Right lobe of liver (tissue), 4 donors: ENCODE measurements at regions not wholly inside any gene's neighbourhood (a gene's known extent, or its start where the extent isn't known, plus 50 kb on each side); places are given as distances from the start of the nearest gene placed in this dataset.

Experiments
- POLR2A ChIP-seq: fragments of 450-650 bp; IDR thresholded peaks from one replicate; pipeline ENCODE4 v1.6.1; 2017; ENCODE audit warnings: antibody characterized with exemption, mild to moderate bottlenecking
- TF ChIP-seq, protein P1 (sequence below), 4 donors: fragments of 200-600 bp in 3 of 4; fragments of 450-650 bp in 1 of 4; IDR thresholded peaks; one replicate each; pipeline versions ENCODE4 v1.5.1 to v1.8.0; 2016 to 2022; ENCODE audit warnings: antibody characterized with exemption in 4 of 4, mild to moderate bottlenecking in 2 of 4
- donor health status: DM: no; HTN: no; CAD: no.
- donor health status: DM: no; HTN: no; CAD: no.
- donor health status: DM: no; HTN: yes; CAD: no.

DNA sequence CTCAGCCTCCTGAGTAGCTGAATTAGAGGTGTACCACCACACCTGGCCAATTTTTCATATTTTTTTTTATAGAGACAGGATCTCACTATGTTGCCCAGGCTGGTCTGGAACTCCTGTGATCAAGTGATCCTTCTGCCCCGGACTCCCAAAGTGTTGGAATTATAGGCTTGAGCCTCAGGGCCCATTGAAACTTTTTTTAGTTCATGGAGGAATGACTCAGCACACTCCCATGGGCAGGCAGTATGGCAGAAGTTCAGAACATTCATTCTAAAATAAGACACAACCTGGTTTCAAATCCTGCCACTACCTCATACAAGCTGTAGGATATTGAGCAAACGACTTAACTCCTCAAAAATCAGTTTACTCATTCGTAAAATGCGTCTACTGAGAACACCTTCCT, 320.4 kb upstream of the SP8 start:
- no peak for TF ChIP-seq POLR2A
- TF ChIP-seq, protein P1, sequence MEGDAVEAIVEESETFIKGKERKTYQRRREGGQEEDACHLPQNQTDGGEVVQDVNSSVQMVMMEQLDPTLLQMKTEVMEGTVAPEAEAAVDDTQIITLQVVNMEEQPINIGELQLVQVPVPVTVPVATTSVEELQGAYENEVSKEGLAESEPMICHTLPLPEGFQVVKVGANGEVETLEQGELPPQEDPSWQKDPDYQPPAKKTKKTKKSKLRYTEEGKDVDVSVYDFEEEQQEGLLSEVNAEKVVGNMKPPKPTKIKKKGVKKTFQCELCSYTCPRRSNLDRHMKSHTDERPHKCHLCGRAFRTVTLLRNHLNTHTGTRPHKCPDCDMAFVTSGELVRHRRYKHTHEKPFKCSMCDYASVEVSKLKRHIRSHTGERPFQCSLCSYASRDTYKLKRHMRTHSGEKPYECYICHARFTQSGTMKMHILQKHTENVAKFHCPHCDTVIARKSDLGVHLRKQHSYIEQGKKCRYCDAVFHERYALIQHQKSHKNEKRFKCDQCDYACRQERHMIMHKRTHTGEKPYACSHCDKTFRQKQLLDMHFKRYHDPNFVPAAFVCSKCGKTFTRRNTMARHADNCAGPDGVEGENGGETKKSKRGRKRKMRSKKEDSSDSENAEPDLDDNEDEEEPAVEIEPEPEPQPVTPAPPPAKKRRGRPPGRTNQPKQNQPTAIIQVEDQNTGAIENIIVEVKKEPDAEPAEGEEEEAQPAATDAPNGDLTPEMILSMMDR (IDR thresholded peaks at IDR 0.05) = no peak
